HepG2 (cell line): ENCODE measurements at regions not wholly inside any gene's neighbourhood (a gene's known extent, or its start where the extent isn't known, plus 50 kb on each side); places are given as distances from the start of the nearest gene placed in this dataset.

ENCODE experiments used
- ATAC-seq: fragments of 200-7000 bp; cut with Tn5 transposase; 3 replicates; pipeline ENCODE4 v1.9.1; 2020; ENCODE audit warnings: mild to moderate bottlenecking, moderate library complexity
- BruUV-seq: library from RNA; stranded (reverse); fragments of 400-500 nt; replicated peaks from 2 replicates; lab custom pipeline; 2021; lab: Mats Ljungman, UMichigan
- CTCF ChIA-PET: fragments of 300-600 bp; formaldehyde crosslinking; extraction: SDS; loops from one replicate; lab custom pipeline; 2021; ENCODE audit warnings: low total read pairs, inconsistent platforms, low intra/inter-chr PET ratio; lab: Yijun Ruan, JAX
- POLR2A ChIA-PET: fragments of 350-600 bp; sonication (Branson Sonifier 250); formaldehyde crosslinking; loops from one replicate; lab custom pipeline; 2020; ENCODE audit warnings: antibody characterized with exemption, inconsistent platforms; lab: Yijun Ruan, JAX
- DNase-seq: peaks from one replicate; pipeline ENCODE4 v3.0.0-alpha.2; 2015; ENCODE audit warnings: low spot score
- FAIRE-seq: peaks from 3 replicates; lab custom pipeline; 2011; peaks lifted over from hg19 to GRCh38; lab: Jason Lieb, UNC
- H2AFZ ChIP-seq: one replicate; pipeline ENCODE4 v1.6.1; 2011; ENCODE audit warnings: low read length, inconsistent platforms
- H3K27ac ChIP-seq: fragments of 300-600 bp; 3 replicates; pipeline ENCODE4 v1.8.0; 2011; ENCODE audit warnings: mixed run types, mild to moderate bottlenecking, mixed read lengths, low read length, inconsistent platforms; ENCODE audit not compliant: insufficient read depth; ENCODE audit errors: extremely low read length
- H3K27me3 ChIP-seq, 2 experiments: fragments of 200-600 bp in 1 of 2; 2 replicates in 1 of 2; 3 replicates in 1 of 2; pipeline versions ENCODE4 v1.6.0 to v1.8.0; 2011; ENCODE audit warnings: low read length in 2 of 2, mild to moderate bottlenecking in 2 of 2, moderate library complexity in 2 of 2, inconsistent platforms in 1 of 2; ENCODE audit not compliant: insufficient read depth in 2 of 2, control insufficient read depth in 1 of 2
- H3K36me3 ChIP-seq, 2 experiments: fragments of 200-600 bp in 1 of 2; replicated peaks in 1 of 2; 2 replicates in 1 of 2; 3 replicates in 1 of 2; pipeline versions ENCODE4 v1.5.1 to v1.8.0; 2011; ENCODE audit warnings: low read length in 2 of 2, inconsistent platforms in 1 of 2; ENCODE audit not compliant: insufficient read depth in 2 of 2, control insufficient read depth in 1 of 2
- H3K4me1 ChIP-seq: 2 replicates; pipeline ENCODE4 v1.5.1; 2012; ENCODE audit warnings: low read length, inconsistent platforms; ENCODE audit not compliant: insufficient read depth
- H3K4me2 ChIP-seq: 2 replicates; pipeline ENCODE4 v1.6.0; 2011; ENCODE audit warnings: low read depth, low read length, inconsistent platforms
- H3K4me3 ChIP-seq, 3 experiments: fragments of 200-600 bp in 1 of 3; sonication (generic), shearing (Covaris generic) in 1 of 3; replicated peaks in 1 of 3; 2 replicates each; pipeline ENCODE4 v1.5.1; 2011 to 2016; ENCODE audit warnings: low read length in 3 of 3, inconsistent platforms in 2 of 3, low read depth in 2 of 3, mild to moderate bottlenecking in 2 of 3, control low read depth in 1 of 3, mixed read lengths in 1 of 3; ENCODE audit not compliant: insufficient read depth in 1 of 3
- H3K79me2 ChIP-seq: one replicate; pipeline ENCODE4 v1.6.1; 2011; ENCODE audit warnings: low read length, inconsistent platforms; ENCODE audit not compliant: insufficient read depth
- H3K9ac ChIP-seq: 2 replicates; pipeline ENCODE4 v1.6.0; 2011; ENCODE audit warnings: mild to moderate bottlenecking, low read depth, low read length, inconsistent platforms; ENCODE audit not compliant: insufficient read depth
- H3K9me3 ChIP-seq: 2 replicates; pipeline ENCODE4 v1.5.1; 2012; ENCODE audit warnings: mild to moderate bottlenecking, low read length
- H4K20me1 ChIP-seq: 2 replicates; pipeline ENCODE4 v1.6.0; 2011; ENCODE audit warnings: inconsistent platforms, mild to moderate bottlenecking, low read length, moderate library complexity; ENCODE audit not compliant: insufficient read depth
- DBP ChIP-seq: sonication (generic); formaldehyde crosslinking; IDR thresholded peaks from 2 replicates; pipeline ENCODE4 v1.4.0; 2020; ENCODE audit warnings: missing genetic modification reagents; ENCODE audit errors: not compliant biosample characterization
- DDIT3 ChIP-seq: sonication (generic); formaldehyde crosslinking; IDR thresholded peaks from 2 replicates; pipeline ENCODE4 v1.4.0; 2020; ENCODE audit warnings: mild to moderate bottlenecking, missing genetic modification reagents
- HDAC1 ChIP-seq: sonication (generic); formaldehyde crosslinking; IDR thresholded peaks from 2 replicates; pipeline ENCODE4 v1.5.1; 2020; ENCODE audit warnings: mild to moderate bottlenecking, missing genetic modification reagents
- KDM5B ChIP-seq: sonication (generic); formaldehyde crosslinking; IDR thresholded peaks from 2 replicates; pipeline ENCODE4 v1.4.0; 2020; ENCODE audit warnings: missing genetic modification reagents, mild to moderate bottlenecking, borderline replicate concordance
- MAFG ChIP-seq: sonication (generic); formaldehyde crosslinking; IDR thresholded peaks from 2 replicates; pipeline ENCODE4 v1.5.1; 2020; ENCODE audit warnings: mild to moderate bottlenecking, missing genetic modification reagents
- NCOA5 ChIP-seq: sonication (generic); formaldehyde crosslinking; IDR thresholded peaks from 2 replicates; pipeline ENCODE4 v1.4.0; 2020; ENCODE audit warnings: missing genetic modification reagents
- SP2 ChIP-seq: sonication (generic); formaldehyde crosslinking; IDR thresholded peaks from 2 replicates; pipeline ENCODE4 v1.5.1; 2020; ENCODE audit warnings: mild to moderate bottlenecking, missing genetic modification reagents
- SRY ChIP-seq: sonication (generic); formaldehyde crosslinking; IDR thresholded peaks from 2 replicates; pipeline ENCODE4 v1.8.0; 2022; ENCODE audit warnings: mild to moderate bottlenecking, missing genetic modification reagents
- ZNF441 ChIP-seq: sonication (generic); formaldehyde crosslinking; IDR thresholded peaks from 2 replicates; pipeline ENCODE4 v1.7.0; 2021; ENCODE audit warnings: missing genetic modification reagents, borderline replicate concordance
- ZNF558 ChIP-seq: sonication (generic); formaldehyde crosslinking; IDR thresholded peaks from 2 replicates; pipeline ENCODE4 v1.9.0; 2022; ENCODE audit warnings: mild to moderate bottlenecking, missing genetic modification reagents, borderline replicate concordance
- ZNF563 ChIP-seq: sonication (generic); formaldehyde crosslinking; IDR thresholded peaks from 2 replicates; pipeline ENCODE4 v1.8.0; 2022; ENCODE audit warnings: mild to moderate bottlenecking, moderate library complexity, missing genetic modification reagents
- ZNF574 ChIP-seq: sonication (generic); formaldehyde crosslinking; IDR thresholded peaks from 2 replicates; pipeline ENCODE4 v1.4.0; 2020; ENCODE audit warnings: missing genetic modification reagents
- ZNF577 ChIP-seq: sonication (generic); formaldehyde crosslinking; IDR thresholded peaks from 2 replicates; pipeline ENCODE4 v1.4.0; 2020; ENCODE audit warnings: mild to moderate bottlenecking, low read depth, missing genetic modification reagents, borderline replicate concordance
- ZNF598 ChIP-seq: sonication (generic); formaldehyde crosslinking; IDR thresholded peaks from 2 replicates; pipeline ENCODE4 v1.5.1; 2020; ENCODE audit warnings: mild to moderate bottlenecking, missing genetic modification reagents, borderline replicate concordance
- WGBS: methylation state at CpG from one replicate; pipeline ENCODE4 v1.1.6; 2017; ENCODE audit warnings: low lambda C conversion rate; 5-methylcytosine and 5-hydroxymethylcytosine counted together
- in situ Hi-C: cut with HindIII; loops from 2 replicates; pipeline ENCODE4 v1.10.0; 2017; ENCODE audit warnings: low pct_unique_long_range_greater_than_20kb; ENCODE audit not compliant: extremely low pct_ligation_motif_present
- intact Hi-C: fragments of 100-400 bp; cut with micrococcal nuclease; formaldehyde crosslinking; loops from one replicate; pipeline ENCODE4 v1.10.0; 2022; ENCODE audit not compliant: unreplicated experiment

- FAIRE-seq, result no peak
- no TSS peak for BruUV-seq
- ATAC-seq, result no peak
- H3K36me3 ChIP-seq, result no peaks in the 10 kb centered on the region
- DNase-seq, result no peak
- 0% methylated on average over 4 of the region's 4 CpGs for WGBS
- H3K9me3 ChIP-seq, result peaks cover 71% of the 10 kb centered on the region
- ChIA-PET POLR2A (no interaction called here), CTCF (no interaction called here)
- intact Hi-C loops (loop anchor here (10.0 kb wide), 1 partner anchor 1343 kb away; no protein-coding TSS in a partner anchor), in situ Hi-C loops (no loop called here)
- no peaks in the 10 kb centered on the region for H4K20me1 ChIP-seq
- no peaks in the 10 kb centered on the region for H3K4me1 ChIP-seq
- H3K9ac ChIP-seq, result no peak overlapping the region
- H3K4me3 ChIP-seq, result no peak overlapping the region
- H3K27me3 ChIP-seq, result no peaks in the 10 kb centered on the region
- H2AFZ ChIP-seq, result no peak overlapping the region
- TF ChIP-seq ZNF558 (CRISPR knock-in tag) (no peak), KDM5B (CRISPR knock-in tag) (no peak), DBP (CRISPR knock-in tag) (no peak), ZNF563 (CRISPR knock-in tag) (no peak), ZNF441 (CRISPR knock-in tag) (no peak), SRY (CRISPR knock-in tag) (no peak), SP2 (CRISPR knock-in tag) (no peak), DDIT3 (CRISPR knock-in tag) (no peak), ZNF574 (CRISPR knock-in tag) (no peak), MAFG (no peak), HDAC1 (no peak), NCOA5 (CRISPR knock-in tag) (no peak), ZNF577 (CRISPR knock-in tag) (no peak), ZNF598 (CRISPR knock-in tag) (no peak)
- no peak overlapping the region for H3K27ac ChIP-seq
- no peak overlapping the region for H3K4me2 ChIP-seq
- H3K79me2 ChIP-seq, result no peaks in the 10 kb centered on the region
Observed at GRCh38 chr4:33381816-33382215, 2661.6 kb downstream of the PCDH7 start.
